Stomach smooth muscle (tissue), 2 donors: ENCODE measurements at regions not wholly inside any gene's neighbourhood (a gene's known extent, or its start where the extent isn't known, plus 50 kb on each side); places are given as distances from the start of the nearest gene placed in this dataset.

ENCODE experiments used
- H3K27ac ChIP-seq: one replicate; pipeline ENCODE4 v1.7.0; 2013; ENCODE audit warnings: mild to moderate bottlenecking, low read length, inconsistent platforms
- H3K27me3 ChIP-seq, 2 donors: one replicate each; pipeline ENCODE4 v1.7.0; 2013; ENCODE audit warnings: low read length in 2 of 2; ENCODE audit not compliant: insufficient read depth in 2 of 2, control insufficient read depth in 1 of 2
- H3K36me3 ChIP-seq, 2 donors: one replicate each; pipeline ENCODE4 v1.7.0; 2013; ENCODE audit warnings: low read length in 2 of 2; ENCODE audit not compliant: control insufficient read depth in 2 of 2, insufficient read depth in 2 of 2
- H3K4me1 ChIP-seq: one replicate; pipeline ENCODE4 v1.7.0; 2013; ENCODE audit warnings: low read length; ENCODE audit not compliant: control insufficient read depth, insufficient read depth
- H3K4me3 ChIP-seq, 2 donors: one replicate each; pipeline ENCODE4 v1.7.0; 2013; ENCODE audit warnings: low read length in 2 of 2
- H3K9ac ChIP-seq, 2 donors: one replicate each; pipeline ENCODE4 v1.7.0; 2013; ENCODE audit warnings: low read length in 2 of 2, mild to moderate bottlenecking in 1 of 2
- H3K9me3 ChIP-seq, 2 donors: one replicate each; pipeline ENCODE4 v1.7.0; 2013; ENCODE audit warnings: low read length in 2 of 2; ENCODE audit not compliant: control insufficient read depth in 2 of 2
- donor health status: healthy.
- donor health status: Pancreatic carcinoma.

DNA sequence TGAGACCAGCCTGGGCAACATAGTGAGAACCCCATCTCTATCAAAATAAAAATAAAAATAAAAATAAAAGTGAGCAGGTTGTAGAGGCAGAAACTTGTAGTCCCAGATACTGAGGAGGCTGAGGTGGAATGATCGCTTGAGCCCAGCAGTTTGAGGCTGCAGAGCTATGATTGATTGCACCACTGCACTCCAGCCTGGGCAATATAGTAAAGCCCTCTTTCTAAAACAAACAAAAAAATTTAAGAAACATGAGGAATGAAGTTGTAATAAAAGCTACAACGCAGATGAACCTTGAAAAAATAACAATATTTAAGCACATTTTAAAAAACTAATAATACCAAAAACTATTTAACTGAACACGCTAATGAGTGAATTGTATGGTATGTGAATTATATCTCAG, 919.3 kb downstream of the UQCRFS1 start:
- no peak overlapping the region for H3K27ac ChIP-seq
- H3K4me1 ChIP-seq, result no peaks in the 10 kb centered on the region
- H3K36me3 ChIP-seq, result no peaks in the 10 kb centered on the region
- no peak overlapping the region for H3K4me3 ChIP-seq
- no peak overlapping the region for H3K9ac ChIP-seq
- no peaks in the 10 kb centered on the region for H3K9me3 ChIP-seq
- H3K27me3 ChIP-seq, result no peaks in the 10 kb centered on the region

DNA sequence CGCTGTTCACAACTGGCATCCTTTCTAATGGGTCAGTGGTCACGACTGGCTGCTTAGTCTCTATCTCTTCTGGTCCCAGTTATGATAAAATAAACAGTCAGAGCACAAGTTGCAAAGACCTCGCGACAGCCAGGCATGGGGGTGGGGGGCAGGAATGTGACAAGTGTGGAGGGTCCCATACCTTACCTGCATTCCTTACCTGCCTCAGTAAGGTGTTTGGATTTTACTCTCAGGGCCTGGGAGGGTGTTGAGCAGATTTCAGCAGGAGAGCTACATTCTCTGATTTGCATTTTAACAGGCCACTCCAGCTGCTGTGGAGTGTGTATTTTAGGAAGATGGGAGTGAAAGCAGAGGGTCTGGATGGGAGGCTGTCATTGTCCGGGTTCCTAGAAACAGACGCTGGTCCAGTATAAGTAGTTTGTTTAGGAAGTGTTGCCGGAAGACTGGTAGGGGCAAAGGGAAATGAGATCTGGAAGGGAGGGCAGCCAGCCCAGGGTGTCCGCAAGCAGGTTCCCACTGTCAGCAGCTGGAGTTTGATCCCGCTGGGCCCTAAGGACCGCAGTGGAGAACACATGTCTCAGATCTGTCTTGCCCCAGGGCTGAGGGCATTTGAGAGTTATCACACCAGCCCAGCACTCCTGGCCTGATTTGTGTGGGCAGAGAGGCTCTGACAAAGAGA, 920.0 kb downstream of the UQCRFS1 start:
- H3K4me3 ChIP-seq, result no peak overlapping the region
- no peaks in the 10 kb centered on the region for H3K36me3 ChIP-seq
- H3K9ac ChIP-seq, result no peak overlapping the region
- no peaks in the 10 kb centered on the region for H3K9me3 ChIP-seq
- no peak overlapping the region for H3K27ac ChIP-seq
- H3K27me3 ChIP-seq, result no peaks in the 10 kb centered on the region
- H3K4me1 ChIP-seq, result no peaks in the 10 kb centered on the region

DNA sequence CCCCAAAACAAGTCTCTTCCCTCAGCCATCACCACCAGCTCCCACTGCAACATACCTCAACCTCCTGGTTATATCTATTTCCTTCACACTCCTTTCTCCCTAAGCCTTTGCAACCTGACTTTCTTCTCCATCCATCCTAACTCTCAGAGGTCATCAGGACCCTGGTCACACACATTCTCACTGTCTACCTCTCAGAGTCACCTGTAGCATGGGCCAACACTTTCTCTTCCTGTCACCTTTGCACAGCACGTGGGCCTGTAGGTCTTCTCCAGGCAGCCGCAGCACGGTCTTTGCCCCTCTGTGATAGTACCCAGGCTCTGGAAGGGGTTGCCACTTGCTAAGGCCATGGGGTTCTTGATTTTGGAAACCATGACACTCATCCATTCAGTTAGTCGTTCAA, 921.1 kb downstream of the UQCRFS1 start:
- Histone ChIP-seq H3K27me3 (no peaks in the 10 kb centered on the region), H3K27ac (no peak overlapping the region), H3K9ac (no peak overlapping the region), H3K36me3 (no peaks in the 10 kb centered on the region), H3K4me1 (no peaks in the 10 kb centered on the region), H3K4me3 (no peak overlapping the region), H3K9me3 (no peaks in the 10 kb centered on the region)

GRCh38 chr19:28290963-28291657, 921.8 kb downstream of the UQCRFS1 start:
- no peak overlapping the region for H3K27ac ChIP-seq
- no peaks in the 10 kb centered on the region for H3K36me3 ChIP-seq
- no peaks in the 10 kb centered on the region for H3K4me1 ChIP-seq
- H3K9me3 ChIP-seq, result peaks cover 0 to 4% of the 10 kb centered on the region in 2 donors
- no peak overlapping the region for H3K9ac ChIP-seq
- no peak overlapping the region for H3K4me3 ChIP-seq
- H3K27me3 ChIP-seq, result no peaks in the 10 kb centered on the region

- H3K27me3 ChIP-seq, result no peaks in the 10 kb centered on the region
- H3K36me3 ChIP-seq, result no peaks in the 10 kb centered on the region
- no peak overlapping the region for H3K4me3 ChIP-seq
- no peak overlapping the region for H3K27ac ChIP-seq
- H3K9ac ChIP-seq, result no peak overlapping the region
- peaks cover 0 to 6% of the 10 kb centered on the region in 2 donors for H3K9me3 ChIP-seq
- no peaks in the 10 kb centered on the region for H3K4me1 ChIP-seq
Measured at GRCh38 chr19:28289295-28290063, 923.5 kb downstream of the UQCRFS1 start.

GRCh38 chr19:28288572-28289264, 924.2 kb downstream of the UQCRFS1 start:
- no peaks in the 10 kb centered on the region for H3K27me3 ChIP-seq
- no peak overlapping the region for H3K27ac ChIP-seq
- H3K9me3 ChIP-seq, result peaks cover 0 to 6% of the 10 kb centered on the region in 2 donors
- no peaks in the 10 kb centered on the region for H3K36me3 ChIP-seq
- H3K4me1 ChIP-seq, result no peaks in the 10 kb centered on the region
- H3K9ac ChIP-seq, result no peak overlapping the region
- no peak overlapping the region for H3K4me3 ChIP-seq

- peaks cover 2 to 6% of the 10 kb centered on the region in 2 donors for H3K9me3 ChIP-seq
- H3K9ac ChIP-seq, result no peak overlapping the region
- H3K27ac ChIP-seq, result no peak overlapping the region
- H3K4me3 ChIP-seq, result no peak overlapping the region
- H3K27me3 ChIP-seq, result no peaks in the 10 kb centered on the region
- no peaks in the 10 kb centered on the region for H3K4me1 ChIP-seq
- no peaks in the 10 kb centered on the region for H3K36me3 ChIP-seq
Measured at GRCh38 chr19:28285917-28286316, 927.0 kb downstream of the UQCRFS1 start.

DNA sequence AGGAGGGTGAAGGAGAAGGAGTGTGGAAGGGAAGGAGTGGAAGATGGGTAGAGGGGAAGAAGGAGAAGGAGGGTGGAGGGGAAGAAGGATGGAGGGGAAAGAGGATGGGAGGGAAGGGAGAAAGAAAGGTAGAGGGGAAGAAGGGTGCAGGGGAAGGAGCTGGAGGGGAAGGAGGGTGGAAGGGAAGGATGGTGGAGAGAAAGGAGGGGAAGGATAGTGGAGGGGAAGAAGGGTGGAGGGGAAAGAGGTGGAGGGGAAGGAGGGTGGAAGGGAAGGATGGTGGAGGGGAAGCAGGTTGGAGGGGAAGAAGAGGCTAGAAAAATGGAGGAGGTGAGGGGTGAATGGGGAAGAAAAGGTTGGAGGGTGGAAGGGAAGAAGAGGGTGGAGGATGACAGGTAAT, 927.9 kb downstream of the UQCRFS1 start:
- no peak overlapping the region for H3K9ac ChIP-seq
- H3K27ac ChIP-seq, result no peak overlapping the region
- no peaks in the 10 kb centered on the region for H3K27me3 ChIP-seq
- H3K4me1 ChIP-seq, result no peaks in the 10 kb centered on the region
- H3K4me3 ChIP-seq, result no peak overlapping the region
- H3K9me3 ChIP-seq, result peaks cover 2 to 6% of the 10 kb centered on the region in 2 donors
- H3K36me3 ChIP-seq, result no peaks in the 10 kb centered on the region

DNA sequence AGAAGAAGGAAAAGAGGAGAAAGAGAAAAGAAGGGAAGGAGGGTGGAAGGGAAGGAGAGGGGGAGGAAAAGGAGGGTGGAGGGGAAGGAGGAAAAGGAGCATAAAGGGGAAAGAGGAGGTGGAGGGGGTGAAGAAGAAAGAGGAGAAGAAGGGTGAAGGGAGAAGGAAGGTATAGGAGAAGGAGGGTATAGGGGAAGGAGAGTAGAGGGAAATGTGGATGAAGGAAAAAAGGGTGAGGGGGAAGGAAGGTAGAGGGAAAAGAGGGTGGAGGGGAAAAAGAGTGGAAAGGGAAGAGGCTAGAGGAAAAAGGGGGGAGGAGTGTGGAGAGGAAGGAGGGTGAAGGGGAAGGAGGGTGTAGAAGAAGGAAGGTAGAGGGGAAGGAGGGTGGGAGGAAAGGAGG, 928.6 kb downstream of the UQCRFS1 start:
- no peak overlapping the region for H3K27ac ChIP-seq
- peaks cover 2 to 6% of the 10 kb centered on the region in 2 donors for H3K9me3 ChIP-seq

GRCh38 chr19:28283592-28283991, 929.4 kb downstream of the UQCRFS1 start:
- Histone ChIP-seq H3K9me3 (peaks cover 2 to 6% of the 10 kb centered on the region in 2 donors), H3K36me3 (no peaks in the 10 kb centered on the region), H3K4me3 (no peak overlapping the region), H3K27ac (no peak overlapping the region), H3K9ac (no peak overlapping the region), H3K4me1 (no peaks in the 10 kb centered on the region), H3K27me3 (no peaks in the 10 kb centered on the region)

More for the DNA sequence above, 928.6 kb downstream of the UQCRFS1 start:
- H3K27me3 ChIP-seq, result no peaks in the 10 kb centered on the region
- H3K4me1 ChIP-seq, result no peaks in the 10 kb centered on the region
- no peaks in the 10 kb centered on the region for H3K36me3 ChIP-seq
- H3K9ac ChIP-seq, result no peak overlapping the region
- H3K4me3 ChIP-seq, result no peak overlapping the region
